ENCODE measurements at regions not wholly inside any gene's neighbourhood (a gene's known extent, or its start where the extent isn't known, plus 50 kb on each side); places are given as distances from the start of the nearest gene placed in this dataset.
"Not testable (repeated sequence)": the region's sequence is repeated elsewhere in the genome, so short reads cannot be mapped to it uniquely, and the experiment has no call there.

GRCh38 chr6:140533526-140533925, 1159.1 kb upstream of the CITED2 start:
- Histone ChIP-seq H3K27me3 (ENCODE audit: control insufficient read depth, insufficient read depth, low read length) (no peaks in the 10 kb centered on the region), H3K4me1 (ENCODE audit: control insufficient read depth, insufficient read depth, low read length) (peaks cover 7% of the 10 kb centered on the region), H3K9ac (ENCODE audit: low read depth, low read length) (no peak overlapping the region), H3K9me3 (ENCODE audit: control insufficient read depth, insufficient read depth, low read length) (no peaks in the 10 kb centered on the region), H3K4me3 (ENCODE audit: low read depth, low read length) (no peak overlapping the region), H3K36me3 (ENCODE audit: control insufficient read depth, insufficient read depth, low read length) (no peaks in the 10 kb centered on the region)

GRCh38 chr6:140504776-140505175, 1130.3 kb upstream of the CITED2 start:
- Histone ChIP-seq H3K27me3 (ENCODE audit: control insufficient read depth, insufficient read depth, low read length) (no peaks in the 10 kb centered on the region), H3K4me3 (ENCODE audit: low read depth, low read length) (no peak overlapping the region), H3K9ac (ENCODE audit: low read depth, low read length) (no peak overlapping the region), H3K36me3 (ENCODE audit: control insufficient read depth, insufficient read depth, low read length) (no peaks in the 10 kb centered on the region), H3K9me3 (ENCODE audit: control insufficient read depth, insufficient read depth, low read length) (no peaks in the 10 kb centered on the region), H3K4me1 (ENCODE audit: control insufficient read depth, insufficient read depth, low read length) (no peaks in the 10 kb centered on the region)

- H3K4me1 ChIP-seq (ENCODE audit: control insufficient read depth, insufficient read depth, low read length) = no peaks in the 10 kb centered on the region
- H3K9ac ChIP-seq (ENCODE audit: low read depth, low read length) = no peak overlapping the region
- H3K36me3 ChIP-seq (ENCODE audit: control insufficient read depth, insufficient read depth, low read length) = no peaks in the 10 kb centered on the region
- no peaks in the 10 kb centered on the region for H3K9me3 ChIP-seq (ENCODE audit: control insufficient read depth, insufficient read depth, low read length)
- no peak overlapping the region for H3K4me3 ChIP-seq (ENCODE audit: low read depth, low read length)
- H3K27me3 ChIP-seq (ENCODE audit: control insufficient read depth, insufficient read depth, low read length) = no peaks in the 10 kb centered on the region
Observed at GRCh38 chr6:140500849-140501248, 1126.4 kb upstream of the CITED2 start.

GRCh38 chr6:140499607-140500006, 1125.2 kb upstream of the CITED2 start:
- Histone ChIP-seq H3K9me3 (ENCODE audit: control insufficient read depth, insufficient read depth, low read length) (no peaks in the 10 kb centered on the region), H3K27me3 (ENCODE audit: control insufficient read depth, insufficient read depth, low read length) (no peaks in the 10 kb centered on the region), H3K9ac (ENCODE audit: low read depth, low read length) (no peak overlapping the region), H3K4me3 (ENCODE audit: low read depth, low read length) (no peak overlapping the region), H3K4me1 (ENCODE audit: control insufficient read depth, insufficient read depth, low read length) (no peaks in the 10 kb centered on the region), H3K36me3 (ENCODE audit: control insufficient read depth, insufficient read depth, low read length) (no peaks in the 10 kb centered on the region)

GRCh38 chr6:140494321-140495108, 1120.1 kb upstream of the CITED2 start:
- Histone ChIP-seq H3K27me3 (ENCODE audit: control insufficient read depth, insufficient read depth, low read length) (no peaks in the 10 kb centered on the region), H3K4me3 (ENCODE audit: low read depth, low read length) (no peak overlapping the region), H3K9me3 (ENCODE audit: control insufficient read depth, insufficient read depth, low read length) (no peaks in the 10 kb centered on the region), H3K9ac (ENCODE audit: low read depth, low read length) (no peak overlapping the region), H3K36me3 (ENCODE audit: control insufficient read depth, insufficient read depth, low read length) (no peaks in the 10 kb centered on the region), H3K4me1 (ENCODE audit: control insufficient read depth, insufficient read depth, low read length) (no peaks in the 10 kb centered on the region)

GRCh38 chr6:140493470-140493869, 1119.0 kb upstream of the CITED2 start:
- H3K27me3 ChIP-seq (ENCODE audit: control insufficient read depth, insufficient read depth, low read length); H3K9me3 ChIP-seq (ENCODE audit: control insufficient read depth, insufficient read depth, low read length); H3K9ac ChIP-seq (ENCODE audit: low read depth, low read length); H3K36me3 ChIP-seq (ENCODE audit: control insufficient read depth, insufficient read depth, low read length); H3K4me1 ChIP-seq (ENCODE audit: control insufficient read depth, insufficient read depth, low read length); H3K4me3 ChIP-seq (ENCODE audit: low read depth, low read length): not testable (repeated sequence)

GRCh38 chr6:140490081-140490480, 1115.6 kb upstream of the CITED2 start:
- Histone ChIP-seq H3K4me1 (ENCODE audit: control insufficient read depth, insufficient read depth, low read length) (no peaks in the 10 kb centered on the region), H3K27me3 (ENCODE audit: control insufficient read depth, insufficient read depth, low read length) (no peaks in the 10 kb centered on the region), H3K9ac (ENCODE audit: low read depth, low read length) (no peak overlapping the region), H3K36me3 (ENCODE audit: control insufficient read depth, insufficient read depth, low read length) (no peaks in the 10 kb centered on the region), H3K4me3 (ENCODE audit: low read depth, low read length) (no peak overlapping the region), H3K9me3 (ENCODE audit: control insufficient read depth, insufficient read depth, low read length) (no peaks in the 10 kb centered on the region)

GRCh38 chr6:140487586-140487985, 1113.1 kb upstream of the CITED2 start:
- Histone ChIP-seq H3K27me3 (ENCODE audit: control insufficient read depth, insufficient read depth, low read length) (no peaks in the 10 kb centered on the region), H3K9me3 (ENCODE audit: control insufficient read depth, insufficient read depth, low read length) (no peaks in the 10 kb centered on the region), H3K4me1 (ENCODE audit: control insufficient read depth, insufficient read depth, low read length) (peaks cover 2% of the 10 kb centered on the region), H3K36me3 (ENCODE audit: control insufficient read depth, insufficient read depth, low read length) (no peaks in the 10 kb centered on the region), H3K4me3 (ENCODE audit: low read depth, low read length) (no peak overlapping the region), H3K9ac (ENCODE audit: low read depth, low read length) (no peak overlapping the region)

- no peak overlapping the region for H3K4me3 ChIP-seq (ENCODE audit: low read depth, low read length)
- no peaks in the 10 kb centered on the region for H3K36me3 ChIP-seq (ENCODE audit: control insufficient read depth, insufficient read depth, low read length)
- H3K9ac ChIP-seq (ENCODE audit: low read depth, low read length) = no peak overlapping the region
- peaks cover 2% of the 10 kb centered on the region for H3K4me1 ChIP-seq (ENCODE audit: control insufficient read depth, insufficient read depth, low read length)
- H3K27me3 ChIP-seq (ENCODE audit: control insufficient read depth, insufficient read depth, low read length) = no peaks in the 10 kb centered on the region
- H3K9me3 ChIP-seq (ENCODE audit: control insufficient read depth, insufficient read depth, low read length) = no peaks in the 10 kb centered on the region
Observed at GRCh38 chr6:140486450-140487361, 1112.3 kb upstream of the CITED2 start.

GRCh38 chr6:140485740-140486449, 1111.4 kb upstream of the CITED2 start:
- Histone ChIP-seq H3K36me3 (ENCODE audit: control insufficient read depth, insufficient read depth, low read length) (no peaks in the 10 kb centered on the region), H3K9ac (ENCODE audit: low read depth, low read length) (no peak overlapping the region), H3K27me3 (ENCODE audit: control insufficient read depth, insufficient read depth, low read length) (no peaks in the 10 kb centered on the region), H3K4me1 (ENCODE audit: control insufficient read depth, insufficient read depth, low read length) (peaks cover 2% of the 10 kb centered on the region), H3K4me3 (ENCODE audit: low read depth, low read length) (no peak overlapping the region), H3K9me3 (ENCODE audit: control insufficient read depth, insufficient read depth, low read length) (no peaks in the 10 kb centered on the region)

- Histone ChIP-seq H3K36me3 (ENCODE audit: control insufficient read depth, insufficient read depth, low read length) (no peaks in the 10 kb centered on the region), H3K27me3 (ENCODE audit: control insufficient read depth, insufficient read depth, low read length) (no peaks in the 10 kb centered on the region), H3K4me1 (ENCODE audit: control insufficient read depth, insufficient read depth, low read length) (peaks cover 2% of the 10 kb centered on the region)
Observed at GRCh38 chr6:140480852-140481251, 1106.4 kb upstream of the CITED2 start.

More at GRCh38 chr6:140480852-140481251, 1106.4 kb upstream of the CITED2 start:
- no peaks in the 10 kb centered on the region for H3K9me3 ChIP-seq (ENCODE audit: control insufficient read depth, insufficient read depth, low read length)
- H3K9ac ChIP-seq (ENCODE audit: low read depth, low read length) = no peak overlapping the region
- H3K4me3 ChIP-seq (ENCODE audit: low read depth, low read length) = no peak overlapping the region
